ENCODE measurements at regions not wholly inside any gene's neighbourhood (a gene's known extent, or its start where the extent isn't known, plus 50 kb on each side); places are given as distances from the start of the nearest gene placed in this dataset.
"Not testable (repeated sequence)": the region's sequence is repeated elsewhere in the genome, so short reads cannot be mapped to it uniquely, and the experiment has no call there.

DNA sequence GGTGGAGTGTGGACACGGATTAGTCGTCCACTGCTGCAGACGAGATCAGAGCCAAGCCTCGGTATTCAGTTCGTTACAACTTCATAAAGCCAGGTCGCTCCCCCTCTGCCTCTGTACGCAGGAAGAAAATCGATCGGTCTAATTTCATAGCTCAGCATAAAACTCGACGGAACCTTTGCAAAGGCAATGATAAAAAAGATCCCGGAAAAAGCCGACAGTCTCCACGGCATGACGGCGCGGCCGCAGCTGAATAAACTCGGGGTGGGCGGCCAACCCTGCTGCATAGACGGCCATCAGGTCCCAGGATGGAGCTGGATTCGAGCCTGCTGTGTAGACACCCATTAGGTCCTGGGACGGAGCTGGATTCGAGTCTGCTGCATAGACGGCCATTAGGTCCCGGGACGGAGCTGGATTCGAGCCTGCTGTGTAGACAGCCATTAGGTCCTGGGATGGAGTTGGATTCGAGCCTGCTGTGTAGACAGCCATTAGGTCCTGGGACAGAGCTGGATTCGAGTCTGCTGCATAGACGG lies 113.8 kb upstream of the PPP2R3B start:
- DNase-seq (ENCODE audit: low spot score) = no peak

DNA sequence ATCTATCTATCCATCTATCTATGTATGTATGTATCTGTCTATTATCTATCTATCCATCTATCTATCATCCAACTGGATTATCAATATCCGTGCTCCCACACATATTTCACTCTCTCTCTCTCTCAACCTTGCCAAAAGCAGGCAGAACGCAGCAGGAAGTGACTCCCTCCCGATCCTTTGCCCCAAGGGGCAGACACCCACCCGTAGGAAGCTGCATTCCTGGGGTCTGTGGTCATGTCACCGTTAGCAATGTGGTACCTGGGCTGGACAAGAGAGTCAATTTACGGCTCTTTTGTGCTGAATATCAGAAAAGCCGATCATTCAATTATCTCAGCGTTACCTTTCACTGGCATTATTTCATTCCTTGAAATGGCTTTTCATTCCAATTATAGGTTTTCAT lies 119.6 kb upstream of the PPP2R3B start:
- DNase-seq (ENCODE audit: low spot score) = no peak

DNA sequence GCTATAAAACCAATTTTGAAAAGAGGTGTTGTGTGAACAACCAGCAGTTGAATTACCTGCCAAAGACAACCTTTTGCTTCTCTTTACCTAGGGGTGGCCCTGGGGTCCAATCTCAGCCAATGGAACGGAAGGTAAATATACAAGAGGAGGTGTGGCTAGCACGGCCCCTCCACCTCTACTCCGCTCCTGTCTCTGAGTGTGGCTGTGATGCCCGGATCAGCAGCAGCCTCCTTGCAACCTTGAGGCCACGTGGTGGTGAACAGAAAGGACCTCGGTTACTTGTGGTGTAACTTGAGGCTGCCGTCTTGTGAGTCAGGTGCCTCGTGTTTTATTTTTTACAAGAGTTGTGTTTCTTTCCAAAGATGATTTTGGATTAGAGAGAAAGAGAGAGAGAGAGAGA lies 121.5 kb upstream of the PPP2R3B start:
- no peak for DNase-seq (ENCODE audit: low spot score)

DNA sequence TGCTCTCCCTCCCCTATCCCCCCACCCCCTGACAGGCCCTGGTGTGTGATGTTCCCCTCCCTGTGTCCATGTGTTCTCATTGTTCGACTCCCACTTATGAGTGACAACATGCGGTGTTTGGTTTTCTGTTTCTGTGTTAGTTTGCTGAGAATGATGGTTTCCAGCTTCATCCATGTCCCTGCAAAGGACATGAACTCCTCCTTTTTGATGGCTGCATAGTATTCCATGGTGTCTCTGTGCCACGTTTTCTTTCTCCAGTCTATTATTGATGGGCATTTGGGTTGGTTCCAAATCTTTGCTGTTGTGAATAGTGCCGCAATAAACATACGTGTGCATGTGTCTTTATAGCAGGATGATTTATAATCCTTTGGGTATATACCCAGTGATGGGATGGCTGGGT lies 121.8 kb upstream of the SHOX start:
- DNase-seq (ENCODE audit: low spot score) = not testable (repeated sequence)

DNA sequence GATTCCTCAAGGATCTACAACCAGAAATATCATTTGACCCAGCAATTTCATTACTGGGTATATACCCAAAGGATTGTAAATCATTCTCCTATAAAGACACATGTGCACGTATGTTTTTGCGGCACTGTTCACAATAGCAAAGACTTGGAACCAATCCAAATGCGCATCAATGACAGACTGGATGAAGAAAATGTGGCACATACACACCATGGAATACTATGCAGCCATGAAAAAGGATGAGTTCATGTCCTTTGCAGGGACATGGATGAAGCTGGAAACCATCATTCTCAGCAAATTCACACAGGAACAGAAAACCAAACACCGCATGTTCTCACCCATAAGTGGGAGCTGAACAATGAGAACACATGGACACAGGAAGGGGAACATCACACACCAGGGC lies 119.5 kb upstream of the SHOX start:
- not testable (repeated sequence) for DNase-seq (ENCODE audit: low spot score)

DNA sequence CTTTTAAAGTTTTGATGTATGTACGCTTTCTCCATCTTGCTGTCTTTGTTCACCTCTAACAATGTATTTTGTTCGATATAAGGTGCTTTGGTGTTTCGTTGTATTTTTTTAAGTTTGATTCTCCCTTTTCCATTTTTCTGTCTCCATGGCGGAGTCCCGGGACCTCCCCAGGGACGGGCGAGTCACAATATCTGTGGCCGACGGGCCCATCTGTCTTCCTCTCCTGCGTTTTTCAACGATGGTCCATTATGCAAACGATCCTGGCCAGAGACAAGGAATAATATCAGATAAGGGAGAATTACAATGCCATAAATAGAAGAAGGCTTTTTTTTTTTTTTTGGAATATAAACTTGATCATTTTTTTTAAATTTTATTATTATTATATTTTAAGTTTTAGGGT lies 112.3 kb upstream of the SHOX start:
- DNase-seq (ENCODE audit: low spot score) = no peak

DNA sequence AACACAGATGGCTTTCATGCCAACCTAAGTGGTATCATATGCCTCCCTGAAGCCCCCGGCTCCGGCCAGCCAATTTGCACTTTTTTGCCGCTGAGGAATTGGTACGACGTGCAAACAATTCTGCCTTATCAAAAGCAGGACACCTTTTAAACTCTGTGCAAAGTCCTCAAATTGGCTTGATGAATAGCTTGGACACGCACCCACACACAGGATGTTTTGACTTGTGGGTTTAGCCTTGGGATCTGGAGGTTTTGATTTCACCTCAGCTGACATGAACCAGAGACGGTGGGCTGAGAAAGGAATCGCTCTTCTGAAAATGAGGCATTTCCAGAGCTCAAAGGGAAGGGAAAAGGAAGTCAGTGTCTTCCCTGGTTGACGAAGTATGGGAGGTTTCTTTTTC lies 110.8 kb upstream of the SHOX start:
- DNase-seq (ENCODE audit: low spot score) = no peak

DNA sequence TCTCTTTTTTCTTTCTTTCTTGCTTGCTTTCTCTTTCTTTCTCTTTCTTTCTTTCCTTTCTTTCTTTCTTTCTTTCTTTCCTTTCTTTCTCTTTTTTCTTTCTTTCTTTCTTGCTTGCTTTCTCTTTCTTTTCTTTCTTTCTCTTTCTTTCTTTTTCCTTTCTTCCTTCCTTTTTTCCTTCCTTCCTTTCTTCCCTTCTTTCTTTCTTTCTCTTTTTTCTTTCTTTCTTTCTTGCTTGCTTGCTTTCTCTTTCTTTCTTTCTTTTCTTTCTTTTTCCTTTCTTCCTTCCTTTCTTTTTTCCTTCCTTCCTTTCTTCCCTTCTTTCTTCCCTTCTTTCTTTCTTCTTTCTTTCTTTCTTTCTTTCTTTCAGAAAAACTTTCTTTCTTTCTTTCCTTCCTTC lies 108.1 kb upstream of the SHOX start:
- DNase-seq (ENCODE audit: low spot score) = no peak

DNA sequence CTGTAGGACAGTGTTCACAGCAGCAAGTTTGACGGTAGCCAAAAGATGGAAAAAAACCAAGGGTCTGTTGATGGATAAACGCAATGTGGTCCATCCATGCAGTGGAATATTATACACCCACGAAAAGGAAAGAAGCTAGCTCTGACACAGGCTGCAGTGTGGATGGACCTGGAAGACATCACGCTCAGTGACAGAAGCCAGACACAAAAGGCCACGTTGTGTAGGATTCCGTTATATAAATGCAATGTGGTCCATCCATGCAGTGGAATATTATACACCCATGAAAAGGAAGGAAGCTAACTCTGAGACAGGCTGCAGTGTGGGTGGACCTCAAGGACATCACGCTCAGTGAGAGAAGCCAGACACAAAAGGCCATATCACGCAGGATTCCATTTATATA lies 105.5 kb upstream of the SHOX start:
- no peak for DNase-seq (ENCODE audit: low spot score)

DNA sequence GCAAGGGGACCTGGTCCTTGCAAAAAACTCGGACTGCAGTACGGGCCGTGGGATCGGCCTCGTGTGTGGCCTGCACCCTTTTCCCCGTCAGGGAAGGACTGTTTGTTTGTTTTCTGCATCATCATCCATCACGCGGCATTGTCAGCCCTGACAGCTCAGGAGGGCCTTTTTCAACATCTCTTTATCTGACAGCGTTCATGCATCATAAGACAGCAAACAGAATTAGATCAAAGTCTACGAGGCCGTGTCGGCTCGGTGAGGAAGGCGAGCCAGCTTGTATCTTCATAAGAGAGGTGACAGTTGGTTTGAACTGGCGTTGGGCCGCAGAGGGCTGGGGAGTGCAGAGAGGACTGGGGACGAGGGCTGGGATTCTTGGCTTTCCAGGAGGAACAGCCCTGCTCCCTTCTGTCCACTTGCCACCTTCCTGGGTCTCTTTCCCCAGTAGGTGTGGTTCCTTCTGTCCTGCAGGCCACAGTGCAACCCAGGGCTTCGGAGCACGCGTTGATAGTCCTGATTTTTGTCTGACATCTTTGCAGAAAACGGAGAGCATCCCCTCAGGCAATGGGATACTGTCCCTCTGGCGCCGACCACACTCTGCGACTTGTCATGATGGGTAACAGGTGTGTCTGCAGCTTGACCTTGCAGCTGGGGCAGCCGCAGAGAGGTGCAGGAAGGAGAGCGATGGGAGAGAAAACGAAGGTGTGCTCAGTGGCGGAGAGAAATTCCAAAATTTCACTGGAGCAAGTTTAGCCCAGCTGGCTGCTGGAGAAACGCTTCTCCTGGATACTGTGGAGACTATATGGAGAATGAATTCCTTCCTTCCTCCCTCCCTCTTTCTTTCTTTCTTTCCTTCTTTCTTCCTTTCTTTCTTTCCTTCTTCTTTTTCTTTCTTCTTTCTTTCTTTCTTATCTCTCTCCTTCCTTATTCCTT lies 104.0 kb upstream of the SHOX start:
- DNase-seq (ENCODE audit: low spot score) = no peak

DNA sequence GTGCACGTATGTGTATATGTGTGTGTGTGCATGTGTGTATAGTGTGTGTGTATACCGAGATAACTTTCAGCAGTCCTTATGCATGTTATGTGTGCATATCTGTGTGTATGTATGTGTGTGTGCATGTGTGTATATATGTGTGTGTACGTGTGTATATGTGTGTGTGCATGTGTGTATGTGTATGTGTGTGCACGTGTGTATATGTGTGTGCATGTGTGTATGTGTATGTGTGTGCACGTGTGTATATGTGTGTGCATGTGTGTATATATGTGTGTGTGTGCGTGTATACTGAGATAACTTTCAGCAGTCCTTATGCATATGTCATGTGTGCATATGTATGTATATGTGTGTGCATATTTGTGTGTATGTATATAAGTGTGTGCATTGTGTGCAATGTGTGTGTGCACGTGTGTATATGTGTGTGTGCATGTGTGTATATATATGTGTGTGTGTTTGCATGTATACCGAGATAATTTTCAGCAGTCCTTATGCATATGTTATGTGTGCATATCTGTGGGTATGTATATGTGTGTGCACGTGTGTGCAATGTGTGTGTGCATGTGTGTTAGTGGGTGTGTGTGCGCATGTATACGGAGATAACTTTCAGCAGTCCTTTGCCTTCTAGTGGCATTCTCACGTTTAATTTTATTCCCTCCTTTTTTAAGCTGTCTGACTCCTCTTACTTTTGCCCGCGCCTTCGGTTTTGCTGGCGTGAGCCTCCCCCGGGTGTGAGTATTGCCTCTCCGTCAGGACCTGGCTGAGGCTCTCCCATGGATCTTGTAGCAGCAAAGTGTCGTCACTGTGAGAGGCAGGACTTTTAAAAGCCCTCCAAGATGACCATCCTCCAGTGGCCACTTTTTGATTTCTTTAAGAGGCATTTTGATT lies 99.6 kb upstream of the SHOX start:
- no peak for DNase-seq (ENCODE audit: low spot score)

DNA sequence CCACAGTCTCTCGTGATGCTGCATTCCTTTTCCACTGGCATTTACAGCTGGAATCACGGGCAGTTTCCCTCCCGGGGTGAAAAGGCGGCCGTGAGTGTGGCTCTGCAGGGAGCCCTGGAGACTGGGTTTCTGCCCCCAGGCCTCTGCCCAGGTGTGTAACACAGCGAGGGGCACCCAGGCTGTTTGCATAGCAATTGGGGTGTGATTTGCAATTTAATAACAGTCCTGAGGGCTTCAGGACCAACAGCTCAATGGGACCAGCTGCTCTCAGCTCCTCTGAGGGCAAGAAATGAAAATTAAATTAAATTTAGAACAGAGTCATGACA lies 99.0 kb upstream of the SHOX start:
- no peak for DNase-seq (ENCODE audit: low spot score)

DNA sequence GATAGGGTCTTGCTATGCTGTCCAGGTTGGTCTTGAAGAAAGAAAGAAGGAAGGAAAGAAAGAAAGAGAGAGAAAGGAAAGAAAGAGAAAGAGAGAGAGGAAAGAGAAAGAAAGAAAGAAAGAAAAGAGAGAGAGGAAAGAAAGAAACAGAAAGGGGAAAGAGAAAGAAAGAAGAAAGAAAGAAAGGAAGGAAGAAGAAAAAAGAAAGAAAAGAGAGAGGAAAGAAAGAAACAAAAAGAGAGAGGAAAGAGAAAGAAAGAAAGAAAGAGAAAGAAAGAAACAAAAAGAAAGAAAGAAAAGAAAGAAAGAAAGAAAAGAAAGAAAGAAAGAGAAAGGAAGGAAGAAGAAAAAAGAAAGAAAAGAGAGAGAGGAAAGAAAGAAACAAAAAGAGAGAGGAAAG lies 95.8 kb upstream of the SHOX start:
- no peak for DNase-seq (ENCODE audit: low spot score)

DNA sequence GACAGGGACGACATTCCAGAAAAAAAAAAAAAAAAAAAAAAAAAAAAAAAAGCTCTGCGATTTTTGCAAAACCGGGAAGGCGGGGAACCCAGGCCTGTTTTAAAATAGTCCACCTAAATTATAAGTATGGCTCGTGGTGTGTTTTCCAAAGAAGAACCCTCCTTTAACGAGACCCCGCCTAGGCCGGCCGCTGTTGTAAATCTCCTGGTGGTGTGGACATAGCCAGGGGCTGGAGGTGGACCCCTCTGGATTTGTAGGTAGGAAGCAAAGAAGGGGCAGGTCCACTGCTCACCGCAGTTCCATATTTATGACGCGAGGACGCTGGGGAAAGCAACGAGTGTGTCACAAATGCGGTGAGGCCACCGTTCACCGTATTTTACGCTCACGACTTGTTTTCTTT lies 94.0 kb upstream of the SHOX start:
- no peak for DNase-seq (ENCODE audit: low spot score)

DNA sequence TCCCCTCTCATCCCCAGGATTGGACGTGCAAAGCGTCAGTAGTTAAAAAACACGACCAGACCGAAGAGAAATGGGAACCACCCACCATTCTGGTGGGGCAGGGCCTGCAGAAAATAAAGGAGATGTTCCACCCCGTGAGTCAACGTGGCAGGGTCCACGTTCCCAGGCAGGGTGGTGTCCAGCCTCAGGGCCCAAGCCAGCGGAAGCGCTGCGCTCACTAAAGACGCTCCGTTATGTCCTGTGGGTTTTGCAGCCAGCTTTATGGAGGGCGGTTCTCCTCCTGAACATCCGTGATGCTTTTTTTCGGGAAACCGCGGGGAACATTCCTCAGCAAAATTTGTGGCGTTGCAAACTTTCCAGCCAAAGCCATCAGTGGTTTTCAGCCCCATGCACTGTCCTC lies 93.4 kb upstream of the SHOX start:
- DNase-seq (ENCODE audit: low spot score) = no peak

DNA sequence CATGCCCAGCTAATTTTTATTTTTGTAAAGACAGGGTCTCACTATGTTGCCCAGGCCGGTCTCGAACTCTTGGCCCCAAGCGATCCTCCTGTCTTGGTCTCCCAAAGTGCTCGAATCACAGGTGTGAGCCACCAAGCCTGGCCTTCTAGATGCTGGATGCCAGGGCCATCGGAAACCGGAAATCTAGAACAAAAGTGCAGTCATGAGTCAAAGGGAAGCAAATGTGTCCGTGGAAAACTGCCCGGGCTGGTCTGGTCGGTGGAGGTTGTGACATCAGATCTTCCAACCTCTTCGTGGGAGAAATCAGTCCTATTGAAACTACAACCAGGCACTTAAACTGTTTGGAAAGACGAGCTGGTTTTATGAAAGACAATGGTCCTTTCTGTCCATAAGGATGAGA lies 92.3 kb upstream of the SHOX start:
- no peak for DNase-seq (ENCODE audit: low spot score)

DNA sequence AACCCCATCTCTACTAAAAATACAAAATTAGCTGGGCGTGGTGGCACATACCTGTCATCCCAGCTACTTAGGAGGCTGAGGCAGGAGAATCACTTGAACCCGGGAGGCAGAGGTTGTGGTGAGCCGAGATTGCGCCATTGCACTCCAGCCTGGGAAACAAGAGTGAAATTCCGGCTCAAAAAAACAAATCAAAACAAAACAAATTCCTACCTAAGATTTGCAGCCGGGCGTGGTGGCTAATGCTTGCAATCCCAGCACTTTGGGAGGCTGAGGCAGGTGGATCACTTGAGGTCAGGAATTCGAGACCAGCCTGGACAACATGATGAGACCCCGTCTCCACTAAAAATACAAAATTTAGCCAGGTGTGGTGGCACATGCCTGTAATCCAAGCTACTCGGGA lies 89.6 kb upstream of the SHOX start:
- DNase-seq (ENCODE audit: low spot score) = not testable (repeated sequence)

DNA sequence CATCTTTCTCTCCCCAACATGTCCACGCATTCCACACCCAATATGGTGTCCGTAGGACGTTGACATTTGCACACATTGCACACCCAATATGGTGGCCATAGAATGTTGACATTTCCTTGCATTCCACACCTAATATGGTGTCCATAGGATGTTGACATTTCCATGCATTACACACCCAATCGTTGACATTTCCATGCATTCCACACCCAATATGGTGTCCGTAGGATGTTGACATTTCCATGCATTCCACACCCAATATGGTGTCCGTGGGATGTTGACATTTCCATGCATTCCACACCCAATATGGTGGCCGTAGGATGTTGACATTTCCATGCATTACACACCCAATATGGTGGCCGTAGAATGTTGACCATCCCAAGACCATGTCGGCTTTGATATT lies 88.4 kb upstream of the SHOX start:
- no peak for DNase-seq (ENCODE audit: low spot score)

DNA sequence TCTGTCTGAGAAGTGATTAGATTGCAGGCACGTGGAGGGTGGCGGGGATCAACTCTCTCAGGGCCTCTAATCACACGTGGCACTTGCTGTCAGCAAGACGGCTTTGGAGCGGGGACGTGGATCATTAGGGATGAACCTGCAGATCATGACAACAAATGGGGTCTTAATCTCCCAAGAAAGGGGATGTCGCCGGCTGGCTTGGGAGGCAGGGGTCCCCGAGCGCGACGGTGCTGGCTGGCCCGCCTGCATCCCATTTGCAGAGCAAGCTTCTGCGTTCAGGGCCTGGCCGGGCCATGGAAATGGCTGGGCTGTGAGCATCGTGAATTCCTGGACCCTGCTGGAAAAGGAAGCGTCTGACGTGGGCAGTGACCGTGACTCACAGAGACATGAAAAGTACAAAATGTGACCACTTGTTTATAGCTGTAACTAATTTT lies 85.1 kb upstream of the SHOX start:
- DNase-seq (ENCODE audit: low spot score) = no peak

DNA sequence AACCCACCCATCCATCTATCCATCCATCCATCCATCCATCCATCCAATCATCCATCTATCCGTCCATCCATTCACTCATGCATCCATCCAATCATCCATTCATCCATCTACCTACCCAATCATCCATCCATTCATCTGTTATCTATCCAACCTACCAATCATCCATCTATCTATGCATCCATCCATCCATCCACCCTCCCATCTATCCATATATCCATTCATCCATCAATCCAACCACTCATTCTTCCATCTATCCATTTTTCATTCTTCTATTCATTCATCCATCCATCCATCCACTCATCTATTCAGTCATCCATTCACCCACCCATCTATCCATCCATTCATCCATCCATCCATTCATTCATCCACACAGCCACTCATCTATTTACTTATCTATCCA lies 80.1 kb upstream of the SHOX start:
- no peak for DNase-seq (ENCODE audit: low spot score)

DNA sequence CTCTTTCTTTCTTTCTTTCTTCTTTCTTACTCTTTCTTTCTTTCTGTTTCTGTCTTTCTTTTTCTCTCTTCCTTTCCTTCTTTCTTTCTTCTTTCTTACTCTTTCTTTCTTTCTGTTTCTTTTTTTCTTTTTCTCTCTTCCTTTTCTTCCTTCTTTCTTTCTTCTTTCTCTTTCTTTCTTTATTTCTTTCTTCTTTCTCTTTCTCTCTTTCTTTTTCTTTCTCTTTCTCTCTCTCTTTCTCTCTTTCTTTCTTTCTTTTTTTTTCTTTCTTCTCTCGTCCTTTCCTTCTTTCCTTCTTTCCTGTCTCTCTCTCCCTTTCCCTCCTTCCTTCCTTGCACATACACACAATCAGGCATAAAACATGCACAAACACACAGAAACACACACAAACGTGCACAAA lies 79.3 kb upstream of the SHOX start:
- DNase-seq (ENCODE audit: low spot score) = no peak

DNA sequence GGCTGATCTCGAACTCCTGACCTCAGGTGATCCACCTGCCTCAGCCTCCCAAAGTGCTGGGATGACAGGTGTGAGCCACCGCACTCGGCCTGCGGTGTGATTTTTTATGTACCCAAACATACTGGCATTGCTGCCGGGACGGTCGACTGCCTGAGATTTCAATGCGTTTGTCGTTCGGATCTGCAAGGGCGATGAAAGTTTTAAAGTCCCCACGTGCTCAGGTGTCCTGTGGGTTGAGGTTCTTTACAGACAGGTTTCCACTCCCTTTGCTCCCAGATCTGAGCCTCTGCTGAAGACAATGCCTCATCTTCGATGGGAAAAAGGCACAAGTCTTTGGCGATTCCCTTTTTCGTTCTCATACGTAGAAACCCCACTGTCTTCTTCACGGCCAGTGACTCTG lies 78.1 kb upstream of the SHOX start:
- no peak for DNase-seq (ENCODE audit: low spot score)

DNA sequence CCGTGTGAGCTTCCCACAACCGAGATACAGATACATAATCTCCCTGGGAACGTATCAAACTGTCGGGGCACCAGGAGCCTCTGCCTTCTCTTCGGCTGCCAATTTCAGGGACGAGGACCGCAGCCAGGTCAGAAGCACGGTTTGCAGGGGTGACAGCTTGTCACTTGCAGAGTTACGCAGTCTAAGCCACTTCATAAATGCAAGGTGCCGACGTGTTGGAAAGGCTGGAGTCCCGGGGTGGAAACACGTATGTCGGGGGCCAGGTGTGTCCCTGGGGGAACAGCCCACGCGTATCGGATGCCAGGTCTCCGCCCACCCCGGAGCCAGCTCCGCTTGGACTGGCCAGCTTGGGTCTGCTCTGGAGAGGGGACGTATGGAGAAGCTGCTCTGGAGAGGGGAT lies 76.3 kb upstream of the SHOX start:
- no peak for DNase-seq (ENCODE audit: low spot score)

All from NAMALWA (cell line).